Body of pancreas (tissue), 4 donors: ENCODE measurements at regions not wholly inside any gene's neighbourhood (a gene's known extent, or its start where the extent isn't known, plus 50 kb on each side); places are given as distances from the start of the nearest gene placed in this dataset.

Experiments used
- CTCF ChIP-seq, 7 experiments: fragments of 450-650 bp in 4 of 7; fragments of 200-600 bp in 3 of 7; sonication (generic) in 3 of 7; IDR thresholded peaks; one replicate each; pipeline ENCODE4 v1.5.1; 2016 to 2019; ENCODE audit warnings: antibody characterized with exemption in 7 of 7
- POLR2A ChIP-seq, 3 donors: fragments of 450-650 bp; IDR thresholded peaks; one replicate each; pipeline ENCODE4 v1.6.1; 2016; ENCODE audit warnings: antibody characterized with exemption in 3 of 3, mild to moderate bottlenecking in 2 of 3

- no peak for TF ChIP-seq CTCF (IDR thresholded peaks at IDR 0.05)
- no peak for TF ChIP-seq POLR2A (IDR thresholded peaks at IDR 0.05)
These were observed 54.2 kb upstream of the ZNF32 start for GRCh38 chr10:43702936-43703281.
